HG03565 (cell line): ENCODE measurements at regions not wholly inside any gene's neighbourhood (a gene's known extent, or its start where the extent isn't known, plus 50 kb on each side); places are given as distances from the start of the nearest gene placed in this dataset.
"Not testable (repeated sequence)": the region's sequence is repeated elsewhere in the genome, so short reads cannot be mapped to it uniquely, and the experiment has no call there.

Source experiments
- ATAC-seq: cut with Tn5 transposase; IDR thresholded peaks from one replicate; pipeline ENCODE4 v1.9.1; 2021; ENCODE audit warnings: mild to moderate bottlenecking, moderate library complexity; ENCODE audit not compliant: unreplicated experiment

GRCh38 chr6:169921853-169922824 lies 170.7 kb downstream of the ERMARD start:
- ATAC-seq: no peak

- no peak for ATAC-seq
These were observed 169.8 kb downstream of the ERMARD start for GRCh38 chr6:169921217-169921616.

GRCh38 chr6:169920359-169921020 lies 169.1 kb downstream of the ERMARD start:
- no peak for ATAC-seq

GRCh38 chr6:169918954-169919549 lies 167.6 kb downstream of the ERMARD start:
- no peak for ATAC-seq

GRCh38 chr6:169918239-169918953 lies 167.0 kb downstream of the ERMARD start:
- no peak for ATAC-seq

GRCh38 chr6:169917153-169917552 lies 165.7 kb downstream of the ERMARD start:
- ATAC-seq: no peak

GRCh38 chr6:169915769-169916550 lies 164.5 kb downstream of the ERMARD start:
- ATAC-seq: no peak

- ATAC-seq: not testable (repeated sequence)
These were observed 162.3 kb downstream of the ERMARD start for GRCh38 chr6:169913745-169914144.

GRCh38 chr6:169913096-169913638 lies 161.7 kb downstream of the ERMARD start:
- no peak for ATAC-seq

GRCh38 chr6:169912266-169913095 lies 161.1 kb downstream of the ERMARD start:
- no peak for ATAC-seq

- ATAC-seq: no peak
These were observed 160.1 kb downstream of the ERMARD start for GRCh38 chr6:169911264-169912263.

- ATAC-seq: no peak
These were observed 157.7 kb downstream of the ERMARD start for GRCh38 chr6:169909113-169909512.

- ATAC-seq: no peak
These were observed 157.0 kb downstream of the ERMARD start for GRCh38 chr6:169908403-169908933.

- ATAC-seq: no peak
These were observed 156.1 kb downstream of the ERMARD start for GRCh38 chr6:169907419-169908115.

GRCh38 chr6:169906688-169907418 lies 155.4 kb downstream of the ERMARD start:
- no peak for ATAC-seq

- no peak for ATAC-seq
These were observed 154.7 kb downstream of the ERMARD start for GRCh38 chr6:169906004-169906687.
